A673 (cell line): ENCODE measurements at regions not wholly inside any gene's neighbourhood (a gene's known extent, or its start where the extent isn't known, plus 50 kb on each side); places are given as distances from the start of the nearest gene placed in this dataset.

Experiments used
- EZH2 ChIP-seq: fragments of 200-600 bp; sonication (generic); IDR thresholded peaks from 2 replicates; pipeline ENCODE4 v1.6.1; 2017; ENCODE audit warnings: borderline replicate concordance, low read depth, mild to moderate bottlenecking, mixed read lengths, antibody characterized with exemption, low read length; ENCODE audit not compliant: poor library complexity, severe bottlenecking
- TF ChIP-seq, protein P1 (sequence below): fragments of 300-800, 200-600 bp; sonication (generic); conservative IDR thresholded peaks from 2 replicates; pipeline ENCODE4 v1.5.1; 2017; ENCODE audit warnings: low read depth, mild to moderate bottlenecking, antibody characterized with exemption, low read length, moderate library complexity, mixed read lengths

DNA sequence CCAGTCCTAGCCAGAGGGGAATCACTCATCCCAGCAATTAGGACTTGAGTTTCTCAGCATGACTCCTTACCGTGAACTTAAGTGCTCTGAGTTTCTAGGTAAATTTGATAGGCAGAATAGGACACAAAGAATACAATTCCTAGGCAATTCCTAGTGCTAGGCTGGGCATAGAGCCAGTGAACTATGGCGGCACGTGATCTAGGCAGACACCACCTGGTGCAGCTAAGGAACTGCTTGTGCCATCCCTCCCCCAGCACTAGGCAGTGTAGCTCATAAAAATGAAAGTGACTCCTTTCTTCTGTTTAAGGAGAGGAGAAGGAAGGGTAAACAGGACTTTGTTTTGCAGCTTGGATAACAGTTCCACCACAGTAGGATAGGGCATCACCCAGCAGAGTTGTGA is 736.3 kb upstream of the PCDH7 start:
- TF ChIP-seq, protein P1, sequence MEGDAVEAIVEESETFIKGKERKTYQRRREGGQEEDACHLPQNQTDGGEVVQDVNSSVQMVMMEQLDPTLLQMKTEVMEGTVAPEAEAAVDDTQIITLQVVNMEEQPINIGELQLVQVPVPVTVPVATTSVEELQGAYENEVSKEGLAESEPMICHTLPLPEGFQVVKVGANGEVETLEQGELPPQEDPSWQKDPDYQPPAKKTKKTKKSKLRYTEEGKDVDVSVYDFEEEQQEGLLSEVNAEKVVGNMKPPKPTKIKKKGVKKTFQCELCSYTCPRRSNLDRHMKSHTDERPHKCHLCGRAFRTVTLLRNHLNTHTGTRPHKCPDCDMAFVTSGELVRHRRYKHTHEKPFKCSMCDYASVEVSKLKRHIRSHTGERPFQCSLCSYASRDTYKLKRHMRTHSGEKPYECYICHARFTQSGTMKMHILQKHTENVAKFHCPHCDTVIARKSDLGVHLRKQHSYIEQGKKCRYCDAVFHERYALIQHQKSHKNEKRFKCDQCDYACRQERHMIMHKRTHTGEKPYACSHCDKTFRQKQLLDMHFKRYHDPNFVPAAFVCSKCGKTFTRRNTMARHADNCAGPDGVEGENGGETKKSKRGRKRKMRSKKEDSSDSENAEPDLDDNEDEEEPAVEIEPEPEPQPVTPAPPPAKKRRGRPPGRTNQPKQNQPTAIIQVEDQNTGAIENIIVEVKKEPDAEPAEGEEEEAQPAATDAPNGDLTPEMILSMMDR = no peak
- TF ChIP-seq EZH2 = no peak
